Muscle layer of colon (tissue), 2 donors: ENCODE measurements at regions not wholly inside any gene's neighbourhood (a gene's known extent, or its start where the extent isn't known, plus 50 kb on each side); places are given as distances from the start of the nearest gene placed in this dataset.

Source experiments
- H3K27ac ChIP-seq: one replicate; pipeline ENCODE4 v1.7.0; 2013; ENCODE audit warnings: low read depth, mild to moderate bottlenecking, low read length, moderate library complexity
- H3K27me3 ChIP-seq, 2 donors: one replicate each; pipeline ENCODE4 v1.7.0; 2013; ENCODE audit warnings: low read length in 2 of 2, mild to moderate bottlenecking in 2 of 2; ENCODE audit not compliant: insufficient read depth in 2 of 2, control insufficient read depth in 1 of 2
- H3K36me3 ChIP-seq: one replicate; pipeline ENCODE4 v1.7.0; 2013; ENCODE audit warnings: mild to moderate bottlenecking, low read length; ENCODE audit not compliant: insufficient read depth
- H3K4me1 ChIP-seq: one replicate; pipeline ENCODE4 v1.7.0; 2013; ENCODE audit warnings: mild to moderate bottlenecking, low read length; ENCODE audit not compliant: insufficient read depth
- H3K4me3 ChIP-seq, 2 donors: one replicate each; pipeline ENCODE4 v1.7.0; 2013; ENCODE audit warnings: low read length in 2 of 2, low read depth in 1 of 2, mild to moderate bottlenecking in 1 of 2, moderate library complexity in 1 of 2
- H3K9ac ChIP-seq: one replicate; pipeline ENCODE4 v1.7.0; 2013; ENCODE audit warnings: low read length
- H3K9me3 ChIP-seq: one replicate; pipeline ENCODE4 v1.7.0; 2013; ENCODE audit warnings: mild to moderate bottlenecking, low read length
- donor health status: abdominal sarcoma.
- donor health status: Adenocarcinoma of cecum.

DNA sequence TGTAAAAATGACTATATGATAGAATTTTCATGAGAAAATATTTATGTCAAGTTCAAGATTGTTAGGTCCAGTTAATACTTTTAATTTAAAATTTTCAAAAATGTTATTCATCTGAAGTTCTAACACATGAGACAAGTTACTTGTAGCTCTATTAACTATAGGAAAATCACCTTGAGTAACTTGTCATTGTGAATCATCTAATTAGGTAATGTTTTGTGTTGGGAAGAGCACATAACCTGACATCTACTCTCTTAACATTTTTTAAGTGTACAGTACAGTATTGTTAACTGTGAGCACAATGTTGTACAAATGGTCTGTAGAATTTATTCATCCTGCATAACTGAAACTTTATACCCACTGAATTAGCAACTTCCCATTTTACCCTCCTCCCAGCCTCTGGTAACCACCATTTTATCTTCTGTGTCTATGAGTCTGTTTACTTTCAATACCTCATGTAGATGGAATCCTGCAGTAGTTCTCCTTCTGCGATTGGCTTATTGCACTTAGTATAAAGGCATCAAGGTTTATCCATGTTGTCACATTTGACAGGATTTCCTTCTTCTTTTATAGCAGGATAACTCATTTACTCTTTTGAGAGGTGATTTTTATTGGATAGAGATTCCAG, 54.6 kb downstream of the ARL4A start:
- Histone ChIP-seq H3K4me3 (no peak overlapping the region), H3K27me3 (no peaks in the 10 kb centered on the region), H3K9ac (no peak overlapping the region), H3K4me1 (no peaks in the 10 kb centered on the region), H3K36me3 (no peaks in the 10 kb centered on the region), H3K27ac (no peak overlapping the region), H3K9me3 (no peaks in the 10 kb centered on the region)

DNA sequence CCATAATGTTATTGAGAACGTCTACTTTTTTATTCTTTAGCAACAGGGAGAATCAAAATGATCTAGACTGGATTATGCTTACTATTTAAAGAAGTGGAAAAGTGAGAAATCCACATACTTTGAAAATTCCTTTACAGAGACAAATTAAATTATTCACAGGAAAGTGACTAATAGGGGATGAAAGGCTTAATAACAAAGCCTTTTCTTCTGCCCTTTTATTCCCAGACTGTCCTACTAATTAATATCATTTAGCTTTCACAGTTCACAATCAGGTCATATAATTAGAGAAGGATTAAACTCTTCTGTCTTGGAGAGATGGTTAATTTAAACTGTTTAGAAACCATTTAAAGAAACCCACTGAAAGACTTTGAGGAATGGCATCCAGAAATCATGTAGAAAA, 58.8 kb downstream of the ARL4A start:
- Histone ChIP-seq H3K4me3 (no peak overlapping the region), H3K9ac (no peak overlapping the region), H3K27ac (no peak overlapping the region), H3K27me3 (no peaks in the 10 kb centered on the region), H3K4me1 (no peaks in the 10 kb centered on the region), H3K9me3 (no peaks in the 10 kb centered on the region), H3K36me3 (no peaks in the 10 kb centered on the region)

- H3K36me3 ChIP-seq, result no peaks in the 10 kb centered on the region
These were observed 60.4 kb downstream of the ARL4A start for GRCh38 chr7:12747687-12748306.

GRCh38 chr7:12749069-12749468, 61.6 kb downstream of the ARL4A start:
- no peaks in the 10 kb centered on the region for H3K9me3 ChIP-seq
- no peak overlapping the region for H3K27ac ChIP-seq
- no peak overlapping the region for H3K4me3 ChIP-seq
- H3K4me1 ChIP-seq, result no peaks in the 10 kb centered on the region
- H3K9ac ChIP-seq, result no peak overlapping the region
- H3K27me3 ChIP-seq, result no peaks in the 10 kb centered on the region
- H3K36me3 ChIP-seq, result no peaks in the 10 kb centered on the region

More at GRCh38 chr7:12747687-12748306, 60.4 kb downstream of the ARL4A start:
- H3K27me3 ChIP-seq, result no peaks in the 10 kb centered on the region
- no peak overlapping the region for H3K9ac ChIP-seq
- H3K4me1 ChIP-seq, result no peaks in the 10 kb centered on the region
- no peaks in the 10 kb centered on the region for H3K9me3 ChIP-seq
- H3K27ac ChIP-seq, result no peak overlapping the region
- H3K4me3 ChIP-seq, result no peak overlapping the region

DNA sequence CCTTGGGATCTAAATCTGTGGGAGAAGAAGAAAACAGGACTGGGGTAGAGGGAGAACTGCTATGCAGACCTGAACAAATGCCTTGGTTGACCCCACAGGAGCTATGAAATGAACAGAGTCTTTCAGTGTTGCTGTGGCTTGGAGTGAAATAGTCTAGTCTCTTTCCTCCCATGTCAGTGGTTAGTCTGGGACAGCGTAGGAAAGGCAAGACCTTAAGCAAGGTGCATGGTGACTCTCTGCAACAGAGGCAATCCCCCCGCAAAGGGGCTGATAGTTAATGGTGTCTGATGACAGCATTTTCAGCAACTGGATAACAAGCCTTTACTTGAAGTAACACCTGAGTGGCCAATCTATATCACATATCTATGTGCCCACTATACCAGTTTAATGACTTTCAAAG, 62.3 kb downstream of the ARL4A start:
- no peak overlapping the region for H3K9ac ChIP-seq
- H3K36me3 ChIP-seq, result no peaks in the 10 kb centered on the region
- H3K27ac ChIP-seq, result no peak overlapping the region
- H3K4me3 ChIP-seq, result no peak overlapping the region
- H3K27me3 ChIP-seq, result no peaks in the 10 kb centered on the region
- H3K4me1 ChIP-seq, result no peaks in the 10 kb centered on the region
- no peaks in the 10 kb centered on the region for H3K9me3 ChIP-seq

- Histone ChIP-seq H3K36me3 (no peaks in the 10 kb centered on the region), H3K9ac (no peak overlapping the region)
These were observed 64.3 kb downstream of the ARL4A start for GRCh38 chr7:12751764-12752163.

GRCh38 chr7:12754179-12754578, 66.7 kb downstream of the ARL4A start:
- H3K4me3 ChIP-seq, result no peak overlapping the region
- H3K36me3 ChIP-seq, result no peaks in the 10 kb centered on the region
- H3K9me3 ChIP-seq, result no peaks in the 10 kb centered on the region
- no peaks in the 10 kb centered on the region for H3K27me3 ChIP-seq
- H3K27ac ChIP-seq, result no peak overlapping the region
- no peak overlapping the region for H3K9ac ChIP-seq
- no peaks in the 10 kb centered on the region for H3K4me1 ChIP-seq

More at GRCh38 chr7:12751764-12752163, 64.3 kb downstream of the ARL4A start:
- Histone ChIP-seq H3K27me3 (no peaks in the 10 kb centered on the region), H3K27ac (no peak overlapping the region), H3K4me1 (no peaks in the 10 kb centered on the region), H3K4me3 (no peak overlapping the region), H3K9me3 (no peaks in the 10 kb centered on the region)

DNA sequence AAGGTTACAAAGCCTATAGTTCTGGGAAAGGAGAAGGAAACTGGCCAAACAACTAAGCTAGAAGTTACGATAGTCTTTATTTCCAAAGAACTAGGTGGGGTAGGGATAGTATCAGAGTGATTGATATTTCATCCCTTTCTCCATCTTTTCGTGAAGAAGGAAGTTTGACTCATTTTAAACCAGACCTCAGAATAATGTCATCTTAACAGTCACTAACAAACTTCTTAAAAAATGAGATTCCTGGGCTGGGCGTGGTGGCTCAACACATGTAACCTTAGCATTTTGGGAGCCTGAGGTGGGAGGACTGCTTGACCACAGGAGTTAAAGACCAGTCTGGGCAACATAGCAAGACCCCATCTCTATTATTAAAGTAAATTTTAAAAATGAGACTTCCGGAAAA, 69.4 kb downstream of the ARL4A start:
- H3K9me3 ChIP-seq, result no peaks in the 10 kb centered on the region

GRCh38 chr7:12757443-12757842, 70.0 kb downstream of the ARL4A start:
- H3K9ac ChIP-seq, result no peak overlapping the region
- H3K4me1 ChIP-seq, result no peaks in the 10 kb centered on the region
- no peaks in the 10 kb centered on the region for H3K36me3 ChIP-seq
- H3K9me3 ChIP-seq, result no peaks in the 10 kb centered on the region
- no peak overlapping the region for H3K4me3 ChIP-seq
- H3K27ac ChIP-seq, result no peak overlapping the region
- no peaks in the 10 kb centered on the region for H3K27me3 ChIP-seq

More for the DNA sequence above, 69.4 kb downstream of the ARL4A start:
- H3K9ac ChIP-seq, result no peak overlapping the region
- no peaks in the 10 kb centered on the region for H3K4me1 ChIP-seq
- H3K36me3 ChIP-seq, result no peaks in the 10 kb centered on the region
- no peak overlapping the region for H3K27ac ChIP-seq
- no peaks in the 10 kb centered on the region for H3K27me3 ChIP-seq
- no peak overlapping the region for H3K4me3 ChIP-seq

DNA sequence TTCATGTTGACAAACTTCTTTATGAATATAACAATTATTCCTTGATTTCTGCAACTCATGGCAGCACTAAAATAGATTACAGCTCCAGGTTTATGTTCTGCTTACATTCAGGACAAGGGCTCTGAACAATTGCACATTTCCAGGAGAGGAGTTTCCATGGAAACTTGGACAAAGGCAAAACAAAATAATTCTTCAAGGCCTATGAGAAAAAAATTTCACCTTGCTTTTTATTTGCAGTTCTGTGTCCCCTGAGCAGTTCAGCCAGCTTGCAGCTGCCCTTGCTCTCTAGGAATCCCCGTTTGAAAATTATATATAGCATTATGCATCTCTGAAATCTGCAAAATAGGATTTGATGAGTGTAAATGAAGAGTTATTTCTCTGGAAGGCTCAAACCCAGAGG, 71.7 kb downstream of the ARL4A start:
- Histone ChIP-seq H3K36me3 (no peaks in the 10 kb centered on the region), H3K4me1 (no peaks in the 10 kb centered on the region), H3K27me3 (no peaks in the 10 kb centered on the region), H3K27ac (no peak overlapping the region), H3K4me3 (no peak overlapping the region), H3K9me3 (no peaks in the 10 kb centered on the region), H3K9ac (no peak overlapping the region)

- H3K27me3 ChIP-seq, result no peaks in the 10 kb centered on the region
- no peaks in the 10 kb centered on the region for H3K36me3 ChIP-seq
- no peak overlapping the region for H3K4me3 ChIP-seq
- H3K9ac ChIP-seq, result no peak overlapping the region
- no peaks in the 10 kb centered on the region for H3K4me1 ChIP-seq
- no peak overlapping the region for H3K27ac ChIP-seq
- H3K9me3 ChIP-seq, result no peaks in the 10 kb centered on the region
These were observed 73.7 kb downstream of the ARL4A start for GRCh38 chr7:12761111-12761510.

GRCh38 chr7:12761691-12762090, 74.3 kb downstream of the ARL4A start:
- Histone ChIP-seq H3K9ac (no peak overlapping the region), H3K27me3 (no peaks in the 10 kb centered on the region), H3K27ac (no peak overlapping the region), H3K9me3 (no peaks in the 10 kb centered on the region), H3K4me3 (no peak overlapping the region), H3K4me1 (no peaks in the 10 kb centered on the region), H3K36me3 (no peaks in the 10 kb centered on the region)
